22Rv1 (cell line): ENCODE measurements at regions not wholly inside any gene's neighbourhood (a gene's known extent, or its start where the extent isn't known, plus 50 kb on each side); places are given as distances from the start of the nearest gene placed in this dataset.
"Not testable (repeated sequence)": the region's sequence is repeated elsewhere in the genome, so short reads cannot be mapped to it uniquely, and the experiment has no call there.

Experiments used
- H3K27ac ChIP-seq: fragments of 450-650 bp; 2 replicates; pipeline ENCODE4 v1.5.1; 2017
- ZFX ChIP-seq: fragments of 450-650 bp; IDR thresholded peaks from 2 replicates; pipeline ENCODE4 v1.6.1; 2017; ENCODE audit warnings: antibody characterized with exemption, borderline replicate concordance
- TF ChIP-seq, protein P1 (sequence below): fragments of 450-650 bp; IDR thresholded peaks from 2 replicates; pipeline ENCODE4 v1.5.1; 2017; ENCODE audit warnings: mild to moderate bottlenecking

DNA sequence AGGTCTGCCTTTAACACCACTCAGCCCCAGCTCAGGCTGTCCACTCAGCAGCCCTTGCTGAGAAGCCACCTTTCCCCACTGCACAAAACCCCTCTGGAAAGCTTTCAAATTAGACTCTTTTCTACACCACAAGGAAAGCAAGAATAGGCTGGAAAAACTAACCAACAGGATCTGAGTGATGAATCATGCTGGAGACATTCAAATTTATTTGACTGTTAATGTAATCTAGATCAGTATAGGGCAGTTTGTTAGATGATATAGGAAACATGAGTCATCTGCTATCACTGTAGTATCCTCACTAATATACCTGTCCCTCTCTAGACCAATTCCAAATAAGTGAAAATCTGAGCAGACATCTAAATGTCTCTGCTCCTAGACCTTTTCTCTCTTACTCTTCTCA is 127.8 kb upstream of the PAM start:
- TF ChIP-seq, protein P1, sequence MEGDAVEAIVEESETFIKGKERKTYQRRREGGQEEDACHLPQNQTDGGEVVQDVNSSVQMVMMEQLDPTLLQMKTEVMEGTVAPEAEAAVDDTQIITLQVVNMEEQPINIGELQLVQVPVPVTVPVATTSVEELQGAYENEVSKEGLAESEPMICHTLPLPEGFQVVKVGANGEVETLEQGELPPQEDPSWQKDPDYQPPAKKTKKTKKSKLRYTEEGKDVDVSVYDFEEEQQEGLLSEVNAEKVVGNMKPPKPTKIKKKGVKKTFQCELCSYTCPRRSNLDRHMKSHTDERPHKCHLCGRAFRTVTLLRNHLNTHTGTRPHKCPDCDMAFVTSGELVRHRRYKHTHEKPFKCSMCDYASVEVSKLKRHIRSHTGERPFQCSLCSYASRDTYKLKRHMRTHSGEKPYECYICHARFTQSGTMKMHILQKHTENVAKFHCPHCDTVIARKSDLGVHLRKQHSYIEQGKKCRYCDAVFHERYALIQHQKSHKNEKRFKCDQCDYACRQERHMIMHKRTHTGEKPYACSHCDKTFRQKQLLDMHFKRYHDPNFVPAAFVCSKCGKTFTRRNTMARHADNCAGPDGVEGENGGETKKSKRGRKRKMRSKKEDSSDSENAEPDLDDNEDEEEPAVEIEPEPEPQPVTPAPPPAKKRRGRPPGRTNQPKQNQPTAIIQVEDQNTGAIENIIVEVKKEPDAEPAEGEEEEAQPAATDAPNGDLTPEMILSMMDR, result no peak
- no peak for TF ChIP-seq ZFX
- no peak overlapping the region for H3K27ac ChIP-seq

DNA sequence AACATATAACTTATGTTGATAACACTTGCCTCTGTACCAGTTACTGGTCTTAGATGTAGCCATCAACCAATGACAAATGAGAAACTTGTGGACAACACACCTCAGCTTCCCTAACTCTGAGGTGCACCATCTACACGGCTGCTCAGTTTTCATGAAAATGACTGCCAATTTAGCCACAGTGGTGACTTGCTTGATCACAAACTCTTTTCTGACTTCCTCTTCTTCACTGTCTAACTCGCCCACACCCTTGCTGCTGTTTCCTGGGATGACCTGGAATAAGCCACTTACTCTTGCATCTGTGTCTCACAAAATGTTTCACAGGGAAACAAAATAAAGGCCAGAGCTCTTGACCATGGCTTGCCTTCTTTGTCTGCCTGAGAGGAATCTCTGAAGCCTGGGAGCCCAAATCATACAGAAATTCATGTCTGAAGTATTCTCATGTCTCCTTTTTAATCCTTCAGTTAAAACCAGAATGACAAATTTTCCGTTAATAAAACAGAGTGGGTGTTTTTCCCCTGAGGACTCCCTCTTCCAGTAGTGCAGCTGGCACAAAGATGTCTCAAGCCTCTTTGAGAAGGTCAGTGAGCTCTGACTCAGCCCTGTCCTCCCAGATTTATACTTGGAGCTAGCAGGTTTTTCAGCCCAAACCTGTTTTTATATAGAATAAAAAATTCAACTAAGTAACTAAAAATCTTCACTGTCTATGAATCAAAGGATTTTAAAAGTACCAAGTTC is 126.5 kb upstream of the PAM start:
- TF ChIP-seq, protein P1, result no peak
- TF ChIP-seq ZFX, result no peak
- no peak overlapping the region for H3K27ac ChIP-seq

DNA sequence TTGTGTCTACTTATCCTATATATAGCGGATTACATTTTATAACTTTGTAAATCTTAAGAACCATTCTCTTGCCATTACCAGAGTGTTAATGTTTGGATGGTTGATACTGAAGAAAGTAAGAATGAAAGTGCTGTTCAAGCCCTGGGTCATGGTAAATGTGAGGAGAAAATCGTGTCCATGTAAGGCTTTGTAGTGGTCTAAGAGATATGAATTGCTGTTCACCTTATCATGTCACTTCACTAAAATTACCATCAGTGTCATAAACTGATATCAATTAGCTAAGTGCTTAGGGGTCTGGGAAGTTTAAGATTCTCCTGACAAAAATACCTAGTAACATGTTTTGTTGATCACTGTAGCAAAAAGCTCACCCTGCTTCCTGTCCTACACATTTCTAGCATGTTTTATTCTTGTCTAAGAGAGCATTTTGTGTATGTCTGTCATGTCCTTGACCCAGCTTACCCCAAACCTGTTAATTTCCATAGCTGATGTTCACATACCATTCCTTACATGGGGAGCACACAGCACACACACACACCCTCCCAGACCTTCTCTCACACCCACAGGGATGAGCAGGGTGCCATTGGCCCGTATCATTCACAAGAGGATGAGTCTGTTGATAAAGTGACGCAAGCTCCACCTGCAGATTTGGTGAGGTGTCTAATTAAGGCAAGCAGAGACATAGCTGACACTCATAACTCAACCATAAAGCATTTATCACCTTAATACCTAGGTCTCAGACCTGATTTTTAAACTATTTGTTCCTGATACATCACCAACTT is 125.1 kb upstream of the PAM start:
- TF ChIP-seq, protein P1, result no peak
- no peak for TF ChIP-seq ZFX
- no peak overlapping the region for H3K27ac ChIP-seq

DNA sequence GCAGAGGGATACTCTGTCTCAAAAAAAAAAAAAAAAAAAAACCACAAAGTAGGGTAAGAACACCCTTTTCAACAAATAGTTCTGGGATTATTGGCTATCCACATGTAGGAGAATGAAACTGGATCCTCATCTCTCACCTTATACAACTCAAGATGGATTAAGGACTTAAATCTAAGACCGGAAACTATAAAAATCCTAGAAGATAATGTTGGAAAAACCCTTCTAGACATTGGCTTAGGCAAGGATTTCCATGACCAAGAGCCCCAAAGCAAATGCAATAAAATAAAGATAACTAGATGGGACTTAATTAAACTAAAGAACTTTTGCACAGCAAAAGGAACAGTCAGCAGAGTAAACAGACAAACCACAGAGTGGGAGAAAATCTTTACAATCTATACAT is 119.7 kb upstream of the PAM start:
- H3K27ac ChIP-seq, result not testable (repeated sequence)

DNA sequence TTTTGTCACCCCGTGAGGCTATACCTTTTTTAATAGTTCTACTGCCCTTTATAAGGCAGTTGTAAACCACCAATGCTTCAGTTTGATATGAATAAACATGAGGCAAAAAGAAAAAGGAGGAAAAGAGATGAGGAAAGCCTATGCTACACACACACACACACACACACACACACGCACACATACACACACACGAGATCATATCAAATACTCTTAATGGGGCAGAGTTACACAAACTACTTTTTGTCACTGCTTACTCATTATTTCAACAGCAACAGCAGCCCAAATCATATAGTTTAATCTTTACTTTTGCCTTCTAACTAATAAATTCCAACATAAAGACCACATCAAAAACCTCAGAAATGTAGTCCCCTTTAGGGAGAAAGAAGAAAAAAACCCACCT is 116.8 kb upstream of the PAM start:
- TF ChIP-seq, protein P1, result no peak
- TF ChIP-seq ZFX, result no peak
- no peak overlapping the region for H3K27ac ChIP-seq

DNA sequence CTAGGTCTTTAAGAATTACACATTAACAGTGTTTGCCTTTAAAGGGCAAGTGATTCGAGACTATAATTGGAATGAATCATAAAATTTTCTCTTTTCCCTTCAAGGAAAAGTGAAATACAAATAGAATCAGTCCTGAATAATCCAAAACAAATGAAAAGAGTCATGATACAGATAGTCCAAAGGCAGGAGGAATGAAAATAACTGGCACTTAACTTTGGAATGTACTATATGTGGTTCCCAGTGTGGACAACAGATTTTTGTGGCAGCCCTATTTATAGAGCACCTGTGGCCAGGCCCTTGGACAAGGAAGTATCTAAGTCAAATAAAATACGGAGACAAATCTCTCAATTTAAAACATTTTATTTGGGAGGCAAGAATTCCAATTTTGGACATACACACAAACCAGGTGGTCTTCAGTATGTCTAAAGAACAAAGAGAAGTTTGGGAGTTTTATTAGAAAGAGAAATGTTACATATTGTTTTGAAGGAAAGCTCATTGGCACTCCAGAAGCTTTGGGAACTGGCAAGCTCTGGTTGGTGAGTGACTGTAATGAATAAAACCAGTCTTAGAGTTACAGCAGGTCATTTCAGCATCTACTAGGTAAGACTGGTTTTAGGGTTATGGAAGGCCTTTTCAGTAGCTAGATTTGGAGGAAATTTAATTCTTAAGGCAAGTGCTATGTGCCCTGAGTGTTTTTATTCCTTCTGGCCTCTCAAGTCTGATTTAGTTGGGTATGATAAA is 116.0 kb upstream of the PAM start:
- TF ChIP-seq, protein P1, result no peak
- no peak for TF ChIP-seq ZFX
- H3K27ac ChIP-seq, result no peak overlapping the region

DNA sequence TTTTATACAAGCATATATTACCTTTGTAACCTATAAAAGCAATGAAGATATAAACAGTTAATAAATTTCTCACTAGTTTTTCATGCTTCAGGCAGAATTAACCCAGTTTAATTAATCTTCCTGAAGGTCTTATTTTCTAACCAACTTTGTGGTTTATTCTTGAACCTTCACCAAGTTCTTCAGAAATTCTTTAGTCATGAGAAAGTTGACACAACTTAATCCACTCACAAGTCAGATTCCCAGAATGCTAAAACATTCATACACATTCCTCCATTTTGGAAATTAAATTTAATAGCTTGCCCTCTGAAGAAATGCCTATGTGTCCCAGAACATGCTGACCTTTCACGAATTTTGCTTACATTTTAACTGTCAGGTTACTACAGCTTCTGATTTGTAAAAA is 105.4 kb upstream of the PAM start:
- TF ChIP-seq ZFX, result no peak
- TF ChIP-seq, protein P1, result no peak
- H3K27ac ChIP-seq, result no peak overlapping the region
